WTC11 (cell line): ENCODE measurements at regions not wholly inside any gene's neighbourhood (a gene's known extent, or its start where the extent isn't known, plus 50 kb on each side); places are given as distances from the start of the nearest gene placed in this dataset.

Experiments
- CREB1 ChIP-seq: sonication (generic); formaldehyde crosslinking; IDR thresholded peaks from 2 replicates; pipeline ENCODE4 v1.8.0; 2023; ENCODE audit warnings: mild to moderate bottlenecking, missing genetic modification reagents
- ESRRA ChIP-seq: sonication (generic); formaldehyde crosslinking; IDR thresholded peaks from 2 replicates; pipeline ENCODE4 v1.8.1; 2022; ENCODE audit warnings: mild to moderate bottlenecking, missing genetic modification reagents, borderline replicate concordance
- GABPB1 ChIP-seq: sonication (generic); formaldehyde crosslinking; IDR thresholded peaks from 2 replicates; pipeline ENCODE4 v1.8.1; 2023; ENCODE audit warnings: mild to moderate bottlenecking, missing genetic modification reagents
- NFYB ChIP-seq: sonication (generic); formaldehyde crosslinking; conservative IDR thresholded peaks from 2 replicates; pipeline ENCODE4 v1.8.0; 2022; ENCODE audit warnings: low read depth, missing genetic modification reagents
- RELA ChIP-seq: sonication (generic); formaldehyde crosslinking; IDR thresholded peaks from 2 replicates; pipeline ENCODE4 v1.8.1; 2022; ENCODE audit warnings: missing genetic modification reagents, mild to moderate bottlenecking, borderline replicate concordance
- SP1 ChIP-seq: sonication (generic); formaldehyde crosslinking; conservative IDR thresholded peaks from 2 replicates; pipeline ENCODE4 v1.8.1; 2022; ENCODE audit warnings: missing genetic modification reagents
- ZBTB21 ChIP-seq: sonication (generic); formaldehyde crosslinking; IDR thresholded peaks from 2 replicates; pipeline ENCODE4 v1.8.1; 2023; ENCODE audit warnings: mild to moderate bottlenecking, missing genetic modification reagents, borderline replicate concordance
- ZNF138 ChIP-seq: sonication (generic); formaldehyde crosslinking; conservative IDR thresholded peaks from 2 replicates; pipeline ENCODE4 v1.8.1; 2022; ENCODE audit warnings: mild to moderate bottlenecking, moderate library complexity, missing genetic modification reagents
- TF ChIP-seq, protein P1 (sequence below): fragments of 200-600 bp; IDR thresholded peaks from 2 replicates; pipeline ENCODE4 v1.8.0; 2022; ENCODE audit warnings: antibody characterized with exemption
- TF ChIP-seq, protein P2 (sequence below): sonication (generic); formaldehyde crosslinking; IDR thresholded peaks from 2 replicates; pipeline ENCODE4 v1.8.0; 2022; ENCODE audit warnings: mild to moderate bottlenecking, missing genetic modification reagents

DNA sequence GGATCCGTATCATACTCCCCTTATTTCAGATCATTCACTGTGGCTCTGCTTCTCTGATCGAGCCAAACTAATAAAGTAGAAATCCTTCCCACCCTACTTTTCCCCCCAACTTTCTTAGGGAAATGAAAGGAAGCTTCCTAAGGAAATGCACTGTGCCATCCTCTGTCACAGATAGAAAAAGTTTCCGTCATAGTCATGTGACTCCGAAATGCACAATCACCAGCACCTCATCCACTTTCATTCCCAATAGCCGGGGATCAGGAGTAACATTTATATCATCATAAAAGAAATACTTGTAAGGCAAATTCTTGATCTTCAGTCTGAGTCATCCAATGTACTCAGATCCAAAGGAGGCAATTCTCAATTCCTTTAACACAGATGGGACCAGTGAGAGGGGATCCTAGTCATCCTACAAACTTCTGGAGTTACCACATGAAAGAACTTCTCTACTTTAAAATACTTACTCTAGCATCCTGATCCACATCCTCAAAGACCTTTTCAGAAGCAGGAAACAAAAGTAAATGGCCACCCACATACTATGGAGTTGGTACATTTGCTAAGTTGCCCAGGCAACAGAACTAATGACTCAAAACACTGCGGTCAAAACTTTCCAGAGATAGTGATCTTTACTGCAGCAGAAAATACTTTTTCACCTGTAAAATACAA is 97.8 kb upstream of the ZC3H11B start:
- TF ChIP-seq, protein P1, sequence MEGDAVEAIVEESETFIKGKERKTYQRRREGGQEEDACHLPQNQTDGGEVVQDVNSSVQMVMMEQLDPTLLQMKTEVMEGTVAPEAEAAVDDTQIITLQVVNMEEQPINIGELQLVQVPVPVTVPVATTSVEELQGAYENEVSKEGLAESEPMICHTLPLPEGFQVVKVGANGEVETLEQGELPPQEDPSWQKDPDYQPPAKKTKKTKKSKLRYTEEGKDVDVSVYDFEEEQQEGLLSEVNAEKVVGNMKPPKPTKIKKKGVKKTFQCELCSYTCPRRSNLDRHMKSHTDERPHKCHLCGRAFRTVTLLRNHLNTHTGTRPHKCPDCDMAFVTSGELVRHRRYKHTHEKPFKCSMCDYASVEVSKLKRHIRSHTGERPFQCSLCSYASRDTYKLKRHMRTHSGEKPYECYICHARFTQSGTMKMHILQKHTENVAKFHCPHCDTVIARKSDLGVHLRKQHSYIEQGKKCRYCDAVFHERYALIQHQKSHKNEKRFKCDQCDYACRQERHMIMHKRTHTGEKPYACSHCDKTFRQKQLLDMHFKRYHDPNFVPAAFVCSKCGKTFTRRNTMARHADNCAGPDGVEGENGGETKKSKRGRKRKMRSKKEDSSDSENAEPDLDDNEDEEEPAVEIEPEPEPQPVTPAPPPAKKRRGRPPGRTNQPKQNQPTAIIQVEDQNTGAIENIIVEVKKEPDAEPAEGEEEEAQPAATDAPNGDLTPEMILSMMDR = no peak
- no peak for TF ChIP-seq NFYB (CRISPR knock-in tag)
- TF ChIP-seq CREB1 (CRISPR knock-in tag) = no peak
- TF ChIP-seq GABPB1 (CRISPR knock-in tag) = no peak
- TF ChIP-seq, protein P2, sequence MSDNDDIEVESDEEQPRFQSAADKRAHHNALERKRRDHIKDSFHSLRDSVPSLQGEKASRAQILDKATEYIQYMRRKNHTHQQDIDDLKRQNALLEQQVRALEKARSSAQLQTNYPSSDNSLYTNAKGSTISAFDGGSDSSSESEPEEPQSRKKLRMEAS (CRISPR knock-in tag) = no peak
- TF ChIP-seq SP1 (CRISPR knock-in tag) = no peak
- no peak for TF ChIP-seq ESRRA
- no peak for TF ChIP-seq ZNF138 (CRISPR knock-in tag)
- TF ChIP-seq RELA (CRISPR knock-in tag) = no peak
- TF ChIP-seq ZBTB21 (CRISPR knock-in tag) = no peak
